ENCODE measurements at regions not wholly inside any gene's neighbourhood (a gene's known extent, or its start where the extent isn't known, plus 50 kb on each side); places are given as distances from the start of the nearest gene placed in this dataset.

- H3K27me3 Mint-ChIP-seq = peaks cover 5% of the 10 kb centered on the region
- TF ChIP-seq EZH2 (IDR thresholded peaks at IDR 0.05; ENCODE audit: borderline replicate concordance, insufficient read depth, low read depth, low read length, poor library complexity, severe bottlenecking) = no peak
- TF ChIP-seq CTCF (IDR thresholded peaks at IDR 0.05) = no peak
- H3K9me3 ChIP-seq (ENCODE audit: control extremely low read depth in 1 of 3, control insufficient read depth in 2 of 3, insufficient read depth in 1 of 3, low read length in 2 of 3) = peaks cover under 1 to 6% (median 1%) of the 10 kb centered on the region in 3 donors
- H3K4me2 ChIP-seq (replicated peaks; ENCODE audit: low read depth, low read length, poor library complexity, severe bottlenecking) = no peak overlapping the region
- CTCF ChIA-PET = no interaction called here
- no peak overlapping the region for H3K9ac ChIP-seq (ENCODE audit: low read length)
- H3K27ac Mint-ChIP-seq = no peak overlapping the region
- H3K9me3 Mint-ChIP-seq (ENCODE audit: insufficient read depth) = no peaks in the 10 kb centered on the region
- H3K4me1 Mint-ChIP-seq = no peaks in the 10 kb centered on the region
- 93% methylated on average over 5 of the region's 7 CpGs for WGBS (ENCODE audit: insufficient coverage)
- H3K36me3 ChIP-seq (replicated peaks in 1 of 2; ENCODE audit: control extremely low read depth in 1 of 2, control insufficient read depth in 1 of 2, extremely low read depth in 1 of 2, insufficient read depth in 2 of 2, low read length in 1 of 2) = no peaks in the 10 kb centered on the region
- POLR2A ChIA-PET = no interaction called here
- H4K20me1 ChIP-seq (ENCODE audit: control insufficient read depth, insufficient read depth, low read length, poor library complexity, severe bottlenecking) = no peaks in the 10 kb centered on the region
- H3K79me2 ChIP-seq (ENCODE audit: control insufficient read depth, insufficient read depth, low read length) = no peaks in the 10 kb centered on the region
- H3K27ac ChIP-seq (ENCODE audit: low read length in 2 of 2) = no peak overlapping the region
- intact Hi-C loops (cut with micrococcal nuclease) = no loop called here
- no peaks in the 10 kb centered on the region for H3K4me1 ChIP-seq (ENCODE audit: control insufficient read depth in 2 of 2, insufficient read depth in 2 of 2, low read length in 2 of 2)
- DNase-seq = no peak
- ATAC-seq (ENCODE audit: low read depth) = no peak
- no peaks in the 10 kb centered on the region for H3K27me3 ChIP-seq (replicated peaks in 1 of 4; ENCODE audit: control extremely low read depth in 1 of 4, control insufficient read depth in 3 of 4, insufficient read depth in 4 of 4, low read length in 3 of 4)
- no peak overlapping the region for H3K4me3 Mint-ChIP-seq
- H3K4me3 ChIP-seq (ENCODE audit: control extremely low read depth in 1 of 5, extremely low read depth in 1 of 5, insufficient read depth in 1 of 5, low read depth in 2 of 5, low read length in 4 of 5) = no peak overlapping the region
- H2AFZ ChIP-seq (ENCODE audit: insufficient read depth, low read depth, low read length, poor library complexity, severe bottlenecking) = no peak overlapping the region
These were observed 110.7 kb upstream of the C2CD4B start for GRCh38 chr15:62275831-62276230.

GRCh38 chr15:62277816-62278394 is 112.8 kb upstream of the C2CD4B start:
- H4K20me1 ChIP-seq (ENCODE audit: control insufficient read depth, insufficient read depth, low read length, poor library complexity, severe bottlenecking) = no peaks in the 10 kb centered on the region
- H3K4me3 Mint-ChIP-seq = no peak overlapping the region
- H3K4me2 ChIP-seq (replicated peaks; ENCODE audit: low read depth, low read length, poor library complexity, severe bottlenecking) = no peak overlapping the region
- TF ChIP-seq EZH2 (IDR thresholded peaks at IDR 0.05; ENCODE audit: borderline replicate concordance, insufficient read depth, low read depth, low read length, poor library complexity, severe bottlenecking) = no peak
- no peak for TF ChIP-seq CTCF (IDR thresholded peaks at IDR 0.05)
- no peaks in the 10 kb centered on the region for H3K4me1 Mint-ChIP-seq
- H3K36me3 ChIP-seq (replicated peaks in 1 of 2; ENCODE audit: control extremely low read depth in 1 of 2, control insufficient read depth in 1 of 2, extremely low read depth in 1 of 2, insufficient read depth in 2 of 2, low read length in 1 of 2) = no peaks in the 10 kb centered on the region
- DNase-seq (no peak), ATAC-seq (ENCODE audit: low read depth) (no peak)
- CTCF ChIA-PET = no interaction called here
- peaks cover 0 to 3% (median 0%) of the 10 kb centered on the region in 3 donors for H3K9me3 ChIP-seq (ENCODE audit: control extremely low read depth in 1 of 3, control insufficient read depth in 2 of 3, insufficient read depth in 1 of 3, low read length in 2 of 3)
- H3K27ac ChIP-seq (ENCODE audit: low read length in 2 of 2) = no peak overlapping the region
- WGBS (ENCODE audit: insufficient coverage) = 100% methylated on average over 1 of the region's 2 CpGs
- peaks cover 9% of the 10 kb centered on the region for H3K27me3 Mint-ChIP-seq
- no peak overlapping the region for H3K27ac Mint-ChIP-seq
- no peak overlapping the region for H3K4me3 ChIP-seq (ENCODE audit: control extremely low read depth in 1 of 5, extremely low read depth in 1 of 5, insufficient read depth in 1 of 5, low read depth in 2 of 5, low read length in 4 of 5)
- H3K9me3 Mint-ChIP-seq (ENCODE audit: insufficient read depth) = no peaks in the 10 kb centered on the region
- H3K4me1 ChIP-seq (ENCODE audit: control insufficient read depth in 2 of 2, insufficient read depth in 2 of 2, low read length in 2 of 2) = no peaks in the 10 kb centered on the region
- H3K79me2 ChIP-seq (ENCODE audit: control insufficient read depth, insufficient read depth, low read length) = no peaks in the 10 kb centered on the region
- POLR2A ChIA-PET = no interaction called here
- no peak overlapping the region for H3K9ac ChIP-seq (ENCODE audit: low read length)
- intact Hi-C loops (cut with micrococcal nuclease) = no loop called here
- no peak overlapping the region for H2AFZ ChIP-seq (ENCODE audit: insufficient read depth, low read depth, low read length, poor library complexity, severe bottlenecking)
- H3K27me3 ChIP-seq (replicated peaks in 1 of 4; ENCODE audit: control extremely low read depth in 1 of 4, control insufficient read depth in 3 of 4, insufficient read depth in 4 of 4, low read length in 3 of 4) = no peaks in the 10 kb centered on the region

All from B cell (primary cell).